ENCODE measurements at regions not wholly inside any gene's neighbourhood (a gene's known extent, or its start where the extent isn't known, plus 50 kb on each side); places are given as distances from the start of the nearest gene placed in this dataset.

DNA sequence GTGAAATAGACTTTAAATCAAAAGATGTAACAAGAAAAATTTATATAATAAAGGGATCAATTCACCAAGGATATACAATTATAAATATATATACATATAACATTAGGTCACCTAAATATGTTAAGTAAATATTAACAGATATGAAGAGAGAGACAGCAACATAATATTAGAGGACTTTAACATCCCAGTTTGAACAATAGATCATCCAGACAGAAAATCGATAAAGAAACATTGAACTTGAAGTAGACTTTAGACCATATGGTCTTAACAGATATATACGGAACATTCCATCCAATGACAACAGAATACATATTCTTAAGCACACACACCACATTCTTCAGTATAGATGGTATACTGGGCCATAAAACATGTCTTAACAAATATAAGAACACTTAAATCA lies 649.6 kb upstream of the SETBP1 start:
- no peak overlapping the region for H3K9ac ChIP-seq
- H3K27me3 Mint-ChIP-seq (ENCODE audit: insufficient read depth, low read depth): no peaks in the 10 kb centered on the region
- H3K27ac Mint-ChIP-seq: no peak overlapping the region
- H3K27me3 ChIP-seq: no peaks in the 10 kb centered on the region
- DNase-seq (ENCODE audit: low spot score): no peak
- peaks cover 5% of the 10 kb centered on the region for H3K9me3 Mint-ChIP-seq
- no peak overlapping the region for H3K27ac ChIP-seq
- H3K9me3 ChIP-seq (ENCODE audit: low read depth): peaks cover 4% of the 10 kb centered on the region
- peaks cover under 1% of the 10 kb centered on the region for H3K4me1 Mint-ChIP-seq
- H3K4me3 ChIP-seq: no peak overlapping the region
- H3K79me2 ChIP-seq (ENCODE audit: low read depth): no peaks in the 10 kb centered on the region
- H3K4me1 ChIP-seq: no peaks in the 10 kb centered on the region
- H2AFZ ChIP-seq (replicated peaks): no peak overlapping the region
- no peak overlapping the region for H3K4me2 ChIP-seq
- H3K36me3 ChIP-seq: no peaks in the 10 kb centered on the region
- TF ChIP-seq EZH2 (IDR thresholded peaks at IDR 0.05) (no peak), EZH2phosphoT487 (IDR thresholded peaks at IDR 0.05) (no peak)
- TF ChIP-seq, protein P1, sequence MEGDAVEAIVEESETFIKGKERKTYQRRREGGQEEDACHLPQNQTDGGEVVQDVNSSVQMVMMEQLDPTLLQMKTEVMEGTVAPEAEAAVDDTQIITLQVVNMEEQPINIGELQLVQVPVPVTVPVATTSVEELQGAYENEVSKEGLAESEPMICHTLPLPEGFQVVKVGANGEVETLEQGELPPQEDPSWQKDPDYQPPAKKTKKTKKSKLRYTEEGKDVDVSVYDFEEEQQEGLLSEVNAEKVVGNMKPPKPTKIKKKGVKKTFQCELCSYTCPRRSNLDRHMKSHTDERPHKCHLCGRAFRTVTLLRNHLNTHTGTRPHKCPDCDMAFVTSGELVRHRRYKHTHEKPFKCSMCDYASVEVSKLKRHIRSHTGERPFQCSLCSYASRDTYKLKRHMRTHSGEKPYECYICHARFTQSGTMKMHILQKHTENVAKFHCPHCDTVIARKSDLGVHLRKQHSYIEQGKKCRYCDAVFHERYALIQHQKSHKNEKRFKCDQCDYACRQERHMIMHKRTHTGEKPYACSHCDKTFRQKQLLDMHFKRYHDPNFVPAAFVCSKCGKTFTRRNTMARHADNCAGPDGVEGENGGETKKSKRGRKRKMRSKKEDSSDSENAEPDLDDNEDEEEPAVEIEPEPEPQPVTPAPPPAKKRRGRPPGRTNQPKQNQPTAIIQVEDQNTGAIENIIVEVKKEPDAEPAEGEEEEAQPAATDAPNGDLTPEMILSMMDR (IDR thresholded peaks at IDR 0.05): no peak
- H3K4me3 Mint-ChIP-seq: no peak overlapping the region
- H3F3A ChIP-seq (ENCODE audit: low read depth): no peaks in the 10 kb centered on the region
- H4K20me1 ChIP-seq (ENCODE audit: low read depth): no peaks in the 10 kb centered on the region
- H3K36me3 Mint-ChIP-seq: no peaks in the 10 kb centered on the region

DNA sequence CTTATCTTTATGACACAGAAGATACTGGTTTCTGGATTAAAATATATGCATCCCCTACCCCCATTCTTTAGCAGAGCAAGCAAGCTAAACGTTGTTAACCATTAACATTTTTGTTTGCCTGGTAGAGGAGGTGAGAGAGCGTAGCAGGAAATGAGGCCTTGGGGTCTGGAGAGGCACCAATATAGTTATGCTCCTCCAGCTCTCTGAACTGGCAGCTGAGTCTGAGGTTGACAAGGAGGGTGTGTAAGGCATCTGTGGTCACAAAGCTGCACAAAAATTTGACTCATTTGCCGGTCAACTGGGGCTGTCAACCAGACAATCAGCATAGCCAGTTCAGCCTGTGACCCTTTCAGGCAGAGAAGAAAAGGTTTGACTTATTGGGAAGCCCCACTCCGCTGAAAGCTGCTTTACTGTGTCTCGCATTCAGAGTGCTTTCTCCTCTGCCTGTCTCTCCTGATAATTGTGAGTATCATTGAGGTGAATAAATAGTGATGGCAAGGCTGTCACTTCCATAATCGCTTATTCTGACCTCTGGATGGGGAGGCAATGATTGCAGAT lies 647.5 kb upstream of the SETBP1 start:
- no peak overlapping the region for H3K4me3 ChIP-seq

DNA sequence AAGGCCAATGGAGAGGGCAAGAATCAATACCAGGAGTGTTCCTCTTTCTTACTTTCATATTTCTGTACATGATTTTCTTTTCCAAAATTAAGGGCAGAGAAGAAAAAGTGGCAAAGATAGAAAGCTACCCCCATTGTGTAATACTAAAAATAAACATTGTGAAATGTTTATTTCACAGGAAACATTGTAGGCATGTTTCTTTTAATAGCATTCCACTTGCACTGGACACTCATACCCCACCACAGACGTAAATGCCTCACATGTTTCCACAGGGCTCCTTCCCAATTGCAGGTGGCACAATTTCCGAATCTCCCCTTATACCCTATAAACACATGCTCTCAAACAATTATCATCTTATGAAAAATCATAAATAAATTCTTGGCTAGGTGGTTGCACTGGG lies 645.1 kb upstream of the SETBP1 start:
- H3K4me3 ChIP-seq: no peak overlapping the region
- TF ChIP-seq, protein P1 (IDR thresholded peaks at IDR 0.05): no peak
- TF ChIP-seq EZH2phosphoT487 (IDR thresholded peaks at IDR 0.05) (no peak), EZH2 (IDR thresholded peaks at IDR 0.05) (no peak)
- no peak overlapping the region for H3K27ac ChIP-seq
- H3K4me1 Mint-ChIP-seq: peaks cover 3% of the 10 kb centered on the region
- H3K9me3 ChIP-seq (ENCODE audit: low read depth): no peaks in the 10 kb centered on the region
- H3K36me3 ChIP-seq: no peaks in the 10 kb centered on the region
- no peak overlapping the region for H3K4me3 Mint-ChIP-seq
- H3K27me3 ChIP-seq: no peaks in the 10 kb centered on the region
- H3K27me3 Mint-ChIP-seq (ENCODE audit: insufficient read depth, low read depth): no peaks in the 10 kb centered on the region
- H3F3A ChIP-seq (ENCODE audit: low read depth): no peaks in the 10 kb centered on the region
- H3K79me2 ChIP-seq (ENCODE audit: low read depth): no peaks in the 10 kb centered on the region
- no peaks in the 10 kb centered on the region for H4K20me1 ChIP-seq (ENCODE audit: low read depth)
- H3K9ac ChIP-seq: no peak overlapping the region
- no peak for DNase-seq (ENCODE audit: low spot score)
- H3K4me2 ChIP-seq: no peak overlapping the region
- H2AFZ ChIP-seq (replicated peaks): no peak overlapping the region
- H3K27ac Mint-ChIP-seq: no peak overlapping the region
- H3K9me3 Mint-ChIP-seq: no peaks in the 10 kb centered on the region
- no peaks in the 10 kb centered on the region for H3K4me1 ChIP-seq
- no peaks in the 10 kb centered on the region for H3K36me3 Mint-ChIP-seq

More for the DNA sequence above, 647.5 kb upstream of the SETBP1 start:
- Mint-ChIP-seq H3K36me3 (no peaks in the 10 kb centered on the region), H3K27me3 (ENCODE audit: insufficient read depth, low read depth) (no peaks in the 10 kb centered on the region), H3K4me1 (peaks cover 3% of the 10 kb centered on the region), H3K4me3 (no peak overlapping the region), H3K27ac (no peak overlapping the region), H3K9me3 (peaks cover 5% of the 10 kb centered on the region)
- Histone ChIP-seq H3K4me1 (no peaks in the 10 kb centered on the region), H3K36me3 (no peaks in the 10 kb centered on the region), H3K9ac (no peak overlapping the region), H3K27me3 (no peaks in the 10 kb centered on the region), H2AFZ (replicated peaks) (peak overlapping the region; percentile 9), H3K4me2 (no peak overlapping the region), H3K27ac (no peak overlapping the region), H3K79me2 (ENCODE audit: low read depth) (no peaks in the 10 kb centered on the region), H4K20me1 (ENCODE audit: low read depth) (no peaks in the 10 kb centered on the region), H3K9me3 (ENCODE audit: low read depth) (peaks cover 3% of the 10 kb centered on the region), H3F3A (ENCODE audit: low read depth) (no peaks in the 10 kb centered on the region)
- DNase-seq (ENCODE audit: low spot score): peak; percentile 6
- TF ChIP-seq EZH2 (IDR thresholded peaks at IDR 0.05): no peak
- no peak for TF ChIP-seq EZH2phosphoT487 (IDR thresholded peaks at IDR 0.05)
- TF ChIP-seq, protein P1 (IDR thresholded peaks at IDR 0.05): no peak

Measured in neural progenitor cell (in vitro differentiated cells).